ENCODE measurements at regions not wholly inside any gene's neighbourhood (a gene's known extent, or its start where the extent isn't known, plus 50 kb on each side); places are given as distances from the start of the nearest gene placed in this dataset.
A peak's percentile ranks its signal among the peaks of the same experiment; 100 is the strongest.
"Not testable (repeated sequence)": the region's sequence is repeated elsewhere in the genome, so short reads cannot be mapped to it uniquely, and the experiment has no call there.

- H3K4me1 Mint-ChIP-seq: peaks cover 15 to 45% (median 28%) of the 10 kb centered on the region in 3 donors
- DNase-seq (no peak), ATAC-seq (ENCODE audit: low read depth in 2 of 2) (no peak)
- H3K36me3 Mint-ChIP-seq: peaks cover 0 to 12% of the 10 kb centered on the region in 2 donors
- peak overlapping the region in 4 of 6 donors; percentile 98 to 100 (median 99) for H3K27ac Mint-ChIP-seq
- H3K9me3 Mint-ChIP-seq: peaks cover 0 to 11% (median 0%) of the 10 kb centered on the region in 7 donors
- H3K4me3 Mint-ChIP-seq: peak overlapping the region in 1 of 8 donors; percentile 92
- H3K27me3 Mint-ChIP-seq: no peaks in the 10 kb centered on the region
Observed at GRCh38 chr13:33544308-33544707, 258.8 kb upstream of the STARD13 start.

GRCh38 chr13:33545492-33545891 is 259.9 kb upstream of the STARD13 start:
- peak overlapping the region in 5 of 8 donors; percentile 7 to 74 (median 35) for H3K4me3 Mint-ChIP-seq
- peaks cover 15 to 47% (median 24%) of the 10 kb centered on the region in 3 donors for H3K4me1 Mint-ChIP-seq
- DNase-seq (no peak), ATAC-seq (ENCODE audit: low read depth in 2 of 2) (no peak)
- peak overlapping the region in 4 of 6 donors; percentile 54 to 88 (median 76) for H3K27ac Mint-ChIP-seq
- no peaks in the 10 kb centered on the region for H3K27me3 Mint-ChIP-seq
- H3K9me3 Mint-ChIP-seq: peaks cover 0 to 8% (median 0%) of the 10 kb centered on the region in 7 donors
- H3K36me3 Mint-ChIP-seq: peaks cover 0 to 5% of the 10 kb centered on the region in 2 donors

GRCh38 chr13:33547035-33547434 is 261.5 kb upstream of the STARD13 start:
- no peaks in the 10 kb centered on the region for H3K36me3 Mint-ChIP-seq
- ATAC-seq (ENCODE audit: low read depth in 2 of 2): no peak
- H3K27me3 Mint-ChIP-seq: no peaks in the 10 kb centered on the region
- no peak overlapping the region for H3K27ac Mint-ChIP-seq
- no peaks in the 10 kb centered on the region for H3K9me3 Mint-ChIP-seq
- H3K4me3 Mint-ChIP-seq: no peak overlapping the region
- no peak for DNase-seq
- H3K4me1 Mint-ChIP-seq: peaks cover 13 to 31% (median 19%) of the 10 kb centered on the region in 3 donors

GRCh38 chr13:33548069-33548468 is 262.5 kb upstream of the STARD13 start:
- Mint-ChIP-seq H3K36me3 (no peaks in the 10 kb centered on the region), H3K27ac (peak overlapping the region in 2 of 6 donors; percentile 51 to 65), H3K27me3 (no peaks in the 10 kb centered on the region), H3K4me3 (peak overlapping the region in 3 of 8 donors; percentile 2 to 63 (median 18)), H3K4me1 (peaks cover 13 to 29% (median 19%) of the 10 kb centered on the region in 3 donors), H3K9me3 (no peaks in the 10 kb centered on the region)
- peak; percentile 88 to 93 for ATAC-seq (ENCODE audit: low read depth in 2 of 2)
- peak; percentile 59 for DNase-seq

GRCh38 chr13:33550276-33550675 is 264.7 kb upstream of the STARD13 start:
- Mint-ChIP-seq H3K4me1 (peaks cover 6 to 17% (median 11%) of the 10 kb centered on the region in 3 donors), H3K27me3 (no peaks in the 10 kb centered on the region), H3K27ac (no peak overlapping the region), H3K36me3 (no peaks in the 10 kb centered on the region), H3K9me3 (no peaks in the 10 kb centered on the region), H3K4me3 (no peak overlapping the region)
- ATAC-seq (ENCODE audit: low read depth in 2 of 2) (no peak), DNase-seq (no peak)

GRCh38 chr13:33550885-33551284 is 265.3 kb upstream of the STARD13 start:
- ATAC-seq (ENCODE audit: low read depth in 2 of 2) (no peak), DNase-seq (no peak)
- Mint-ChIP-seq H3K27ac (peak overlapping the region in 1 of 6 donors; percentile 32), H3K27me3 (no peaks in the 10 kb centered on the region), H3K9me3 (no peaks in the 10 kb centered on the region), H3K4me3 (no peak overlapping the region), H3K4me1 (peaks cover 6 to 13% (median 11%) of the 10 kb centered on the region in 3 donors), H3K36me3 (no peaks in the 10 kb centered on the region)

- ATAC-seq (ENCODE audit: low read depth in 2 of 2): no peak
- peaks cover 0 to 4% (median 0%) of the 10 kb centered on the region in 3 donors for H3K4me1 Mint-ChIP-seq
- no peak overlapping the region for H3K27ac Mint-ChIP-seq
- H3K36me3 Mint-ChIP-seq: peaks cover 0 to 5% of the 10 kb centered on the region in 2 donors
- H3K9me3 Mint-ChIP-seq: no peaks in the 10 kb centered on the region
- peaks cover 0 to 8% (median 7%) of the 10 kb centered on the region in 3 donors for H3K27me3 Mint-ChIP-seq
- H3K4me3 Mint-ChIP-seq: no peak overlapping the region
- no peak for DNase-seq
Observed at GRCh38 chr13:33554919-33555791, 262.8 kb upstream of the RFC3 start.

- no peak overlapping the region for H3K4me3 Mint-ChIP-seq
- peaks cover 0 to 8% (median 7%) of the 10 kb centered on the region in 3 donors for H3K27me3 Mint-ChIP-seq
- peaks cover 0 to 5% of the 10 kb centered on the region in 2 donors for H3K36me3 Mint-ChIP-seq
- no peaks in the 10 kb centered on the region for H3K4me1 Mint-ChIP-seq
- ATAC-seq (ENCODE audit: low read depth in 2 of 2): no peak
- no peaks in the 10 kb centered on the region for H3K9me3 Mint-ChIP-seq
- DNase-seq: no peak
- peak overlapping the region in 1 of 6 donors; percentile 49 for H3K27ac Mint-ChIP-seq
Observed at GRCh38 chr13:33556828-33557227, 261.1 kb upstream of the RFC3 start.

GRCh38 chr13:33560726-33561125 is 257.2 kb upstream of the RFC3 start:
- no peaks in the 10 kb centered on the region for H3K4me1 Mint-ChIP-seq

GRCh38 chr13:33561627-33562026 is 256.3 kb upstream of the RFC3 start:
- H3K36me3 Mint-ChIP-seq: peaks cover 0 to 5% of the 10 kb centered on the region in 2 donors
- no peaks in the 10 kb centered on the region for H3K4me1 Mint-ChIP-seq
- peaks cover 7 to 8% (median 8%) of the 10 kb centered on the region in 3 donors for H3K27me3 Mint-ChIP-seq
- H3K4me3 Mint-ChIP-seq: no peak overlapping the region
- DNase-seq (no peak), ATAC-seq (ENCODE audit: low read depth in 2 of 2) (no peak)
- H3K9me3 Mint-ChIP-seq: peaks cover 0 to 1% (median 0%) of the 10 kb centered on the region in 7 donors
- H3K27ac Mint-ChIP-seq: no peak overlapping the region

More at GRCh38 chr13:33560726-33561125, 257.2 kb upstream of the RFC3 start:
- Mint-ChIP-seq H3K27me3 (peaks cover 7 to 8% (median 8%) of the 10 kb centered on the region in 3 donors), H3K27ac (no peak overlapping the region), H3K9me3 (peaks cover 0 to 1% (median 0%) of the 10 kb centered on the region in 7 donors), H3K36me3 (peaks cover 0 to 5% of the 10 kb centered on the region in 2 donors), H3K4me3 (no peak overlapping the region)
- DNase-seq (no peak), ATAC-seq (ENCODE audit: low read depth in 2 of 2) (no peak)

GRCh38 chr13:33571618-33572017 is 246.3 kb upstream of the RFC3 start:
- ATAC-seq (ENCODE audit: low read depth in 2 of 2): peak in 1 of 2 donors; percentile 16
- no peak for DNase-seq
- Mint-ChIP-seq H3K27ac (no peak overlapping the region), H3K4me3 (no peak overlapping the region), H3K36me3 (no peaks in the 10 kb centered on the region), H3K9me3 (peaks cover 0 to 5% (median 0%) of the 10 kb centered on the region in 7 donors), H3K27me3 (peaks cover 0 to 4% (median 0%) of the 10 kb centered on the region in 3 donors), H3K4me1 (peaks cover 0 to 10% (median 4%) of the 10 kb centered on the region in 3 donors)

GRCh38 chr13:33572322-33572721 is 245.6 kb upstream of the RFC3 start:
- not testable (repeated sequence) for ATAC-seq (ENCODE audit: low read depth in 2 of 2); H3K27ac Mint-ChIP-seq; DNase-seq; H3K36me3 Mint-ChIP-seq; H3K27me3 Mint-ChIP-seq; H3K9me3 Mint-ChIP-seq
- H3K4me3 Mint-ChIP-seq: peak overlapping the region in 1 of 8 donors; percentile 45
- peaks cover 0 to 10% (median 4%) of the 10 kb centered on the region in 3 donors for H3K4me1 Mint-ChIP-seq

- peak overlapping the region in 2 of 6 donors; percentile 20 to 63 for H3K27ac Mint-ChIP-seq
- ATAC-seq (ENCODE audit: low read depth in 2 of 2) (no peak), DNase-seq (no peak)
- H3K27me3 Mint-ChIP-seq: peaks cover 10 to 20% (median 20%) of the 10 kb centered on the region in 3 donors
- peaks cover 0 to 5% (median 0%) of the 10 kb centered on the region in 7 donors for H3K9me3 Mint-ChIP-seq
- H3K36me3 Mint-ChIP-seq: no peaks in the 10 kb centered on the region
- peaks cover 0 to 10% (median 4%) of the 10 kb centered on the region in 3 donors for H3K4me1 Mint-ChIP-seq
- H3K4me3 Mint-ChIP-seq: no peak overlapping the region
Observed at GRCh38 chr13:33575378-33575777, 242.6 kb upstream of the RFC3 start.

- H3K36me3 Mint-ChIP-seq: no peaks in the 10 kb centered on the region
- H3K27ac Mint-ChIP-seq: no peak overlapping the region
- H3K9me3 Mint-ChIP-seq: peaks cover 0 to 5% (median 0%) of the 10 kb centered on the region in 7 donors
- H3K4me1 Mint-ChIP-seq: peaks cover 0 to 4% (median 3%) of the 10 kb centered on the region in 3 donors
- DNase-seq (no peak), ATAC-seq (ENCODE audit: low read depth in 2 of 2) (no peak)
- H3K27me3 Mint-ChIP-seq: peaks cover 10 to 22% (median 20%) of the 10 kb centered on the region in 3 donors
- H3K4me3 Mint-ChIP-seq: no peak overlapping the region
Observed at GRCh38 chr13:33577007-33577406, 240.9 kb upstream of the RFC3 start.

Measured in naive B cell (primary cell).